ENCODE measurements at regions not wholly inside any gene's neighbourhood (a gene's known extent, or its start where the extent isn't known, plus 50 kb on each side); places are given as distances from the start of the nearest gene placed in this dataset.

GRCh38 chrX:125769628-125770027 lies 396.5 kb downstream of the DCAF12L2 start:
- DNase-seq (ENCODE audit: low spot score in 2 of 2) = no peak
- no peaks in the 10 kb centered on the region for H3K4me1 Mint-ChIP-seq
- H3K4me3 Mint-ChIP-seq = no peak overlapping the region
- no peaks in the 10 kb centered on the region for H3K36me3 Mint-ChIP-seq
- no peaks in the 10 kb centered on the region for H3K9me3 Mint-ChIP-seq
- ATAC-seq = no peak
- H3K27ac Mint-ChIP-seq = no peak overlapping the region

- Mint-ChIP-seq H3K9me3 (no peaks in the 10 kb centered on the region), H3K4me3 (no peak overlapping the region), H3K36me3 (no peaks in the 10 kb centered on the region), H3K4me1 (no peaks in the 10 kb centered on the region), H3K27ac (no peak overlapping the region)
- DNase-seq (ENCODE audit: low spot score in 2 of 2) = no peak
- no peak for ATAC-seq
These were observed 387.8 kb downstream of the DCAF12L2 start for GRCh38 chrX:125778261-125778660.

GRCh38 chrX:125782184-125782583 lies 383.9 kb downstream of the DCAF12L2 start:
- Mint-ChIP-seq H3K4me1 (no peaks in the 10 kb centered on the region), H3K9me3 (no peaks in the 10 kb centered on the region), H3K27ac (no peak overlapping the region), H3K4me3 (no peak overlapping the region), H3K36me3 (no peaks in the 10 kb centered on the region)
- no peak for DNase-seq (ENCODE audit: low spot score in 2 of 2)
- ATAC-seq = no peak

GRCh38 chrX:125786316-125786715 lies 379.8 kb downstream of the DCAF12L2 start:
- ATAC-seq = no peak
- Mint-ChIP-seq H3K4me1 (no peaks in the 10 kb centered on the region), H3K4me3 (no peak overlapping the region), H3K9me3 (no peaks in the 10 kb centered on the region), H3K27ac (no peak overlapping the region), H3K36me3 (no peaks in the 10 kb centered on the region)
- DNase-seq (ENCODE audit: low spot score in 2 of 2) = no peak

- no peak for ATAC-seq
- H3K9me3 Mint-ChIP-seq = no peaks in the 10 kb centered on the region
- H3K4me1 Mint-ChIP-seq = no peaks in the 10 kb centered on the region
- no peak overlapping the region for H3K27ac Mint-ChIP-seq
- no peak for DNase-seq (ENCODE audit: low spot score in 2 of 2)
- H3K36me3 Mint-ChIP-seq = no peaks in the 10 kb centered on the region
- no peak overlapping the region for H3K4me3 Mint-ChIP-seq
These were observed 374.3 kb downstream of the DCAF12L2 start for GRCh38 chrX:125791787-125792186.

GRCh38 chrX:125810856-125811255 lies 355.2 kb downstream of the DCAF12L2 start:
- no peak overlapping the region for H3K27ac Mint-ChIP-seq
- DNase-seq (ENCODE audit: low spot score in 2 of 2) (no peak), ATAC-seq (no peak)
- H3K4me1 Mint-ChIP-seq = no peaks in the 10 kb centered on the region
- H3K9me3 Mint-ChIP-seq = peaks cover 2% of the 10 kb centered on the region
- no peak overlapping the region for H3K4me3 Mint-ChIP-seq
- H3K36me3 Mint-ChIP-seq = no peaks in the 10 kb centered on the region

- no peak overlapping the region for H3K4me3 Mint-ChIP-seq
- peaks cover 5% of the 10 kb centered on the region for H3K9me3 Mint-ChIP-seq
- DNase-seq (ENCODE audit: low spot score in 2 of 2) (no peak), ATAC-seq (no peak)
- H3K27ac Mint-ChIP-seq = no peak overlapping the region
- H3K4me1 Mint-ChIP-seq = no peaks in the 10 kb centered on the region
- H3K36me3 Mint-ChIP-seq = no peaks in the 10 kb centered on the region
These were observed 340.0 kb downstream of the DCAF12L2 start for GRCh38 chrX:125826080-125826479.

GRCh38 chrX:125826774-125827451 lies 339.2 kb downstream of the DCAF12L2 start:
- H3K27ac Mint-ChIP-seq = no peak overlapping the region
- no peak overlapping the region for H3K4me3 Mint-ChIP-seq
- H3K36me3 Mint-ChIP-seq = no peaks in the 10 kb centered on the region
- ATAC-seq = no peak
- peaks cover 6% of the 10 kb centered on the region for H3K9me3 Mint-ChIP-seq
- DNase-seq (ENCODE audit: low spot score in 2 of 2) = no peak
- H3K4me1 Mint-ChIP-seq = no peaks in the 10 kb centered on the region

GRCh38 chrX:125846271-125846670 lies 319.8 kb downstream of the DCAF12L2 start:
- Mint-ChIP-seq H3K4me1 (no peaks in the 10 kb centered on the region), H3K27ac (no peak overlapping the region), H3K36me3 (no peaks in the 10 kb centered on the region), H3K4me3 (no peak overlapping the region), H3K9me3 (no peaks in the 10 kb centered on the region)
- DNase-seq (ENCODE audit: low spot score in 2 of 2) = no peak
- ATAC-seq = no peak

- Mint-ChIP-seq H3K27ac (no peak overlapping the region), H3K4me1 (no peaks in the 10 kb centered on the region), H3K4me3 (no peak overlapping the region), H3K36me3 (no peaks in the 10 kb centered on the region), H3K9me3 (peaks cover 2% of the 10 kb centered on the region)
- ATAC-seq (no peak), DNase-seq (ENCODE audit: low spot score in 2 of 2) (no peak)
These were observed 315.4 kb downstream of the DCAF12L2 start for GRCh38 chrX:125850693-125851092.

- Mint-ChIP-seq H3K4me1 (no peaks in the 10 kb centered on the region), H3K4me3 (no peak overlapping the region), H3K9me3 (peaks cover 5% of the 10 kb centered on the region), H3K27ac (no peak overlapping the region), H3K36me3 (no peaks in the 10 kb centered on the region)
- ATAC-seq (no peak), DNase-seq (ENCODE audit: low spot score in 2 of 2) (no peak)
These were observed 282.9 kb downstream of the DCAF12L2 start for GRCh38 chrX:125883169-125883568.

- Mint-ChIP-seq H3K9me3 (peaks cover 3% of the 10 kb centered on the region), H3K4me1 (no peaks in the 10 kb centered on the region), H3K4me3 (no peak overlapping the region), H3K27ac (no peak overlapping the region), H3K36me3 (no peaks in the 10 kb centered on the region)
- ATAC-seq (no peak), DNase-seq (ENCODE audit: low spot score in 2 of 2) (no peak)
These were observed 271.1 kb downstream of the DCAF12L2 start for GRCh38 chrX:125894947-125895346.

- H3K27ac Mint-ChIP-seq = no peak overlapping the region
- no peaks in the 10 kb centered on the region for H3K36me3 Mint-ChIP-seq
- no peak for ATAC-seq
- H3K9me3 Mint-ChIP-seq = peaks cover 3% of the 10 kb centered on the region
- no peak for DNase-seq (ENCODE audit: low spot score in 2 of 2)
- H3K4me1 Mint-ChIP-seq = no peaks in the 10 kb centered on the region
- H3K4me3 Mint-ChIP-seq = no peak overlapping the region
These were observed 270.6 kb downstream of the DCAF12L2 start for GRCh38 chrX:125895518-125895917.

GRCh38 chrX:125926295-125926694 lies 239.8 kb downstream of the DCAF12L2 start:
- no peak for ATAC-seq
- Mint-ChIP-seq H3K4me3 (no peak overlapping the region), H3K4me1 (no peaks in the 10 kb centered on the region), H3K27ac (no peak overlapping the region), H3K9me3 (peaks cover 3% of the 10 kb centered on the region), H3K36me3 (no peaks in the 10 kb centered on the region)
- DNase-seq (ENCODE audit: low spot score in 2 of 2) = no peak

GRCh38 chrX:125940985-125941384 lies 225.1 kb downstream of the DCAF12L2 start:
- DNase-seq (ENCODE audit: low spot score in 2 of 2) (no peak), ATAC-seq (no peak)
- H3K27ac Mint-ChIP-seq = no peak overlapping the region
- H3K9me3 Mint-ChIP-seq = no peaks in the 10 kb centered on the region
- no peaks in the 10 kb centered on the region for H3K4me1 Mint-ChIP-seq
- H3K4me3 Mint-ChIP-seq = no peak overlapping the region
- H3K36me3 Mint-ChIP-seq = no peaks in the 10 kb centered on the region

- Mint-ChIP-seq H3K4me1 (no peaks in the 10 kb centered on the region), H3K9me3 (no peaks in the 10 kb centered on the region), H3K36me3 (no peaks in the 10 kb centered on the region), H3K27ac (no peak overlapping the region), H3K4me3 (no peak overlapping the region)
- DNase-seq (ENCODE audit: low spot score in 2 of 2) (no peak), ATAC-seq (no peak)
These were observed 218.6 kb downstream of the DCAF12L2 start for GRCh38 chrX:125947501-125947900.

- H3K4me1 Mint-ChIP-seq = no peaks in the 10 kb centered on the region
- ATAC-seq (no peak), DNase-seq (ENCODE audit: low spot score in 2 of 2) (no peak)
- H3K4me3 Mint-ChIP-seq = no peak overlapping the region
- H3K27ac Mint-ChIP-seq = no peak overlapping the region
- no peaks in the 10 kb centered on the region for H3K36me3 Mint-ChIP-seq
- H3K9me3 Mint-ChIP-seq = no peaks in the 10 kb centered on the region
These were observed 213.1 kb downstream of the DCAF12L2 start for GRCh38 chrX:125952973-125953372.
